HG03066 (cell line): ENCODE measurements at regions not wholly inside any gene's neighbourhood (a gene's known extent, or its start where the extent isn't known, plus 50 kb on each side); places are given as distances from the start of the nearest gene placed in this dataset.
"Not testable (repeated sequence)": the region's sequence is repeated elsewhere in the genome, so short reads cannot be mapped to it uniquely, and the experiment has no call there.

Experiments used
- ATAC-seq: cut with Tn5 transposase; IDR thresholded peaks from one replicate; pipeline ENCODE4 v1.9.1; 2021; ENCODE audit warnings: low read depth; ENCODE audit not compliant: unreplicated experiment

DNA sequence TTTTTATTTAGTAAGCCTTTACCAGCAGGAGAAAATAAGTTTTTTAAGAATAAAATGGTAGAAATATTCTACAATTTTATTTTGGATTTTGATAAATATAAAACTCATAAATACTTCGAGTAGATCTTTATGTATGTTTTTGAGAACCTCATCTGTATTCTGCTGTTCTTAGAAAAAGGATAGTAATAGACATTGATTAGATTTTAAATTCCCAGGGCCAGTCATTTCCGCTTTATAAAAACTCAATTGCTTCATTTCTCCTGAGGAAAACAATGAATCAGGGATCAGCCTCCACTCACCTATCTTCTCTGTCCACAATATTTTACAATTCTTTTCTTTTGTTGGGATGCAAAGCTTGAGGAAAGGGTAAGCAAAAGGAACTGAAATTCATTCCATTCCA, 1983.5 kb upstream of the C9orf72 start:
- no peak for ATAC-seq

DNA sequence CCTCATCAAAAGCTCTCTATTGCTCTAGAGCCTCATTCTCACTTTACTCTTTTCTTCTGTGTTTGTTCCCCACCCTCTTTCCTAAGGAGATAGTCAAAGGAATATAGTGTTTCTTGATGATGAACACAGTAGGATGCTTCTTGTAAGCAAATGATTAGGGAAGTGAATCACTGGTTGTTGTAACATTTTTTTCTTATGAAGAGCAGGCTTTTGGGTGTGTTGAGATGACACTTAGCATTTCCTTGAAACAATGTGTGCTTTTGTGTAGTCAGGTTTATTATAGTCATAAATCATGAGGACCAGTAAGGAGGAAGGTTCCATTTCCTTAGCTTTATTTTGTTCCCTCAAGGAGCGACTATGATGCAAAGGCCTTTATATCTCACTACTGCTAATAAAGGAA, 1991.3 kb upstream of the C9orf72 start:
- ATAC-seq, result no peak

DNA sequence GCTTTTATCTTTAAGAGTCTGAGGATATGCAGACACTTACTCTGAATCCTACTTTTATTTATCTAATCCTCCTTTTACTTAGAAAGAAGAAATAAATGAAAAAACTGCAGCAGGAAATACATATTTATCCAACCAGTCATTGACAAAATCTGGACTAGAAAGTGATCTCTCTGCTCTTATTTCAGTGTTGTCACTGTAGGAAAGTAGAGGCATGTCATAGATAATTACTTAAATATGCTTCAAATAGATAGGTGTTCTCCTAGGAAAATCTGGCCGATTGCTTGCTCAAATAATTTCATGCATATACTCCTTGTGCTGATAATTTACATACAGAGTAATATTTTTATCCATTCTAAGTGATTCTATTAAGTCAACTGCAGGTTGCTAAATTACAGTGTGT, 2001.9 kb upstream of the C9orf72 start:
- ATAC-seq, result no peak

DNA sequence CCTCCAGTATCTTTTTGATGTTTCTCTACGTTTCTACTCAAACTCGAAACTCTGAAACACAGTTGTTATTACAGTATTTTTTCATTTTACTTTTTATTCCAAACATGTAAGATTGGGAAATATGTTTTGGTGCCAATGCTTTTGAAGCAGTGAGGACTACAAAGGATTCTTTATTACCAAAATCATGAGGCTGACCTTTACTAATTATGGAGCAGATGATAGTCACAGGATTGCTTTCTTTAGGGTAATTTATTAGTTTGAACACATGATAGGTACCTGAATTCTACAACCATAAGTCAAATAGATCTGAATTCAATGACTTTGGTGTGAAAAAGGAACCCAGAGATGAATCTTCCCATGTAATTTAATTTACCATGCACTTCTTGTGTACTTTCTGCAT, 2015.1 kb upstream of the C9orf72 start:
- no peak for ATAC-seq

DNA sequence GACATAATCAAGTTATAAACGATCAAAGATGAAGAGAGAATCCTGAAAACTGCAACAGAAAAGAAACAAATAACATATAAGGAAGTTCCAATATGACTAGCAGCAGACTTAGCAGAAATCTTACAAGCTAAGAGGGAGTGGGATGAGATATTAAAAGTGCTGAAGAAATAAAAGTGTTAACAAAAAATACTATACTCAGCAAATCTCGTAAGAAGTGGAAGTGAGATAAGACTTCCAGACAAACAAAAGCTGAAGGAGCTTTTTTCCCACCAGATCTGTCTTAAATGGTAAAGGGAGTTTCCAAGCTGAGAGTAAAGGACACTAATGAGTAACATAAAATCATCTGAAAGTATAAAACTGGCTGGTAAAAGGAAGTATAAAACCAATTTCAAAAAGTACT, 2036.0 kb upstream of the C9orf72 start:
- no peak for ATAC-seq

DNA sequence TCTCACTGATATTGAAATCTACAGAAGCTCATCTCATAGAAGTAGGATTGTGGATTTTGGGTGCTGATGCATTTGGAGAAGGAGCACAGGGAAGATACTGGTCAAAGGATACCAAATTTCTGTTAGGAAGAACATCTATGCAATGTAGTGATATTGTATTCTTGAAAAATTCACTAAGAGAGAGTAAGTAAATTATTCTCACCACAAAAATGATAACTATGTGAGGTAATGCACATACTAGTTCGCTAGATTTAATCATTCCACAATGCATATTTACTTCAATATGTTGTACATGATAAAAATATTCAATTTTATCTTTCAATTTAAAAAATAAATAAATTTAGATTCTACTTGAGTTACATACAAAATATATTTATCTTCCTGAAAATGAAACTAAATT, 2040.5 kb upstream of the C9orf72 start:
- no peak for ATAC-seq

DNA sequence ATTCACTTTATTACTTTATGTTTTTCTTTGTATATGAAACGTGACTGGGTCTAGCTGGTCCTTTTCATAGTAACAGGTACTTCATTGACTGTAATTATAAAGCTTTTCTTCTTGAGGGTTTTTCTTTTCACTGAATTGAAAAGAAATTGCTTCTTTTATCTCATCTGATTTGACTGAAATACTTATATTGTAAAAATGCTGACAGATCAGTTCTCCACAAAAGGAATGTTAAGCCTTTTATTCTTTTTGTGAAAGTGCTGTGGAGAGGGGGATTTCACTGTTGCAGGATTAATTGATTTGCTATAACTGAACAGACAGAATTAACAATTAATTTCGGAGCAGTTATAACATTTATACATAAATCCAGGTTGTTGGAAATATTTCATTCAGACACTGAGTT, 2043.6 kb upstream of the C9orf72 start:
- ATAC-seq, result no peak

GRCh38 chr9:29625292-29625731, 2052.0 kb upstream of the C9orf72 start:
- ATAC-seq, result no peak

- no peak for ATAC-seq
These were observed 2052.7 kb upstream of the C9orf72 start for GRCh38 chr9:29625931-29626330.

GRCh38 chr9:29628856-29629255, 2055.6 kb upstream of the C9orf72 start:
- ATAC-seq, result not testable (repeated sequence)

DNA sequence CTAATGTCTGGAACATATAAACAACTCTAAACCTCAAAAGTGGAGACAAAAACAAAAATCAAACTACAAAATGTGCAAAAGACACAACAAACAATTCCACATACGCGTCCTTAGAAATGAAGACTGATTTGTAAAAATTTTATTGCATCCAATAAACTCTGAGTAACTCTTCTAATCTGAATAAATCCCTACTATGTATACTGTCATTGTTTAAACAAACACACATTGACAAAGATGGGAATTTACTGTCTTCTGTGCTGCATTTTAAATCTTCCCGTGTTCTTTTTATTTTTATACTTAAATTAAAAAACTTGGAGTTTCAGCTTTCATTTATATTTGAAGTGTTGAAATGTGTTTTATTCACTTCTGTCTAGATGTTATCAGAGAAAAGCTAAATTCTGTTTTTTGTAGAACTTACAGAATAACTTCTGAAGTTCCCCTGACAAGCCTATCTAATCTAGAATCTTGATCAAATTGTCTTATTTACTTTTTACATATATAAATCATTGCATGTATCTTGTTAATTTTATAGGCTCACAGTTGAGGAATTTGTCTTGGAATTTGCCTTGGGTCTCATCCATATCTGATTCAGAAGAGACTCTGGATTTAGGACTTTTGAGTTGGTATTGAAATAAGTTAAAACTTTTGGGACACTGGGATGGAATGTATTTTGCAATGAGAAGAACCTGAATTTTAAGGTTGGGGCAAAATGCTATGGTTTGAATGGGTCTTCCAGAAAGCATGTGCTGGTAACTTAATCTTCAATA, 2064.4 kb upstream of the C9orf72 start:
- ATAC-seq, result no peak

GRCh38 chr9:29640507-29640906, 2067.2 kb upstream of the C9orf72 start:
- ATAC-seq, result no peak

- no peak for ATAC-seq
These were observed 2071.2 kb upstream of the C9orf72 start for GRCh38 chr9:29644514-29644913.

GRCh38 chr9:29647451-29647850, 2074.2 kb upstream of the C9orf72 start:
- no peak for ATAC-seq

DNA sequence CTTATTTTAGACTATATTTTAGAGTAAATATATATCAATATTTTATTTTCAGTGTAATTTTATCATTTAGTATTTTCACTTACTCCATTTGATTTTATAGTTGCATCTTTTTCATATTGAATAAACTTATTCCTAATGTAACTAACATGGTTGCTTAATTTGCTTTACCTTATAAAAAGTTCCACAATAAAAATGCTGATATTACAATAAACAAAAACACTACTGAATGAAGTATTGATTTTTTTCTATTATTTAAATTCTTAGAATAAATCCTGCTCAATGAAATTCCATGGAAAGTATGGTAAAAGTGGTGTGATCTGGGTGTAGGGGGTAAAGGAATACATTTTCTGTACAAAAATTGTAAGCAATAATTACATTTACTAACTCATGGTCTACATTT, 2074.9 kb upstream of the C9orf72 start:
- no peak for ATAC-seq

- no peak for ATAC-seq
These were observed 2075.3 kb upstream of the C9orf72 start for GRCh38 chr9:29648601-29649000.

GRCh38 chr9:29656641-29657406, 2083.5 kb upstream of the C9orf72 start:
- no peak for ATAC-seq

DNA sequence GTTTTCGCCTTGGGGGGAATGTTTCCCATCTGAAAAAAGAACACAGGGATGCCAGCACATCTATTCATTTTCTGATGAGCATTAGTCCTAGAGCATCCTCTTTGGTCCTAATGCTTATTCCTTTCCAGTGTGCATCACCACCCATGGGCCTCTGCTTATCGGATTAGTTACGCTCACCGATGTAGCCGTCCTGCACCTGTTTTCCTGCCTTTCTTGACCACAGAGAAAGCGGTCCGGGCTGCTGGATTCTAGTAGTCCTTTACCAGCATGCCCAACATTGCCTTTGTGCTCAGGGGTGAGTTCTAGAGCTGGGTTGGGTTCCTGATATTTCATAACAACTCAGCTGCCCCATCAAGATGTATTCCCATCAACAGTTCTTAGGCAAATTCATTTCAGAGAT, 2084.5 kb upstream of the C9orf72 start:
- ATAC-seq, result no peak

DNA sequence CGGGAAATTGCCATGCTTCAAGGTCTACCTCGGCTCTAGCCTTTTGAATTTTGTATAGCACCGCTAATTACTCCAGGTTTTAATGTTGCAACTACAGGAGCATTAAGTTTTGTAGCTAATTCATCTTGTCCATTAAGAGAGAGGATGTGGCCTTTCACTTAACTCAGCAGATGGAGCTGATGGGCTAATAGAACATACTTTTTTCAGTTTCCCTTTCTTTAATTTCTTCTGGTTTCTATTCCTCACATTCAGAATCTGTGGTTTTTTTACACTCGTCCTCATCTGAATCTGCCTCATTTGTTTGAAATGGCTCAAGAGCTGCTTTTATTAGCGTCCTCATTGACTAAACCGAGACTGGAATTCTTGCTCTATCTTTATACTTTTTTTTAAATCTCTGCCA, 2085.7 kb upstream of the C9orf72 start:
- ATAC-seq, result no peak

DNA sequence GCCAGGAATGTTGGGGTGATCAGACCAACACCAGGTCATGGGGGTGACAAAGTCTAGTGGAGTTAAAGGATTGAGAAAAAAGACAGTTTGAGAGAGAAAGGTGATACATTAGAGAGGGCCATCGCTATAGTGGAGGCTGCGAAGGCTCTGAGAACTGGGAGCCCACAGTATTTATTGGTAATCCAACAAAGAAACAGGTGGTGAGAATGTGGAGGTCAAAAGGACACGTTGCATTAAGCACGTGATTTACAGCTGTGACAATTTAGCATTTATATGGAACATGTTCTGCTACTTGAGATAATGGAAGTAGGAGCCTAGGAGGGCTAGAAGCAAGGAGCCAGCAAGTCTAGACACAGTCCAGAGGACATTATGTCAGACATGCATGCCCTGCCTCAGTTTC, 2086.5 kb upstream of the C9orf72 start:
- no peak for ATAC-seq

- no peak for ATAC-seq
These were observed 2095.5 kb upstream of the C9orf72 start for GRCh38 chr9:29668732-29669131.

- ATAC-seq, result no peak
These were observed 2096.3 kb upstream of the C9orf72 start for GRCh38 chr9:29669613-29670012.
